CMK (cell line): ENCODE measurements at regions not wholly inside any gene's neighbourhood (a gene's known extent, or its start where the extent isn't known, plus 50 kb on each side); places are given as distances from the start of the nearest gene placed in this dataset.

ENCODE experiments used
- DNase-seq: peaks from one replicate; pipeline ENCODE4 v3.0.0-alpha.2; 2010; ENCODE audit warnings: low read depth

- no peak for DNase-seq
Observed at GRCh38 chr18:79627750-79628294, 51.8 kb upstream of the CTDP1 start.

- no peak for DNase-seq
Observed at GRCh38 chr18:79628416-79629248, 51.0 kb upstream of the CTDP1 start.

- DNase-seq: no peak
Observed at GRCh38 chr18:79629249-79629558, 50.4 kb upstream of the CTDP1 start.

DNA sequence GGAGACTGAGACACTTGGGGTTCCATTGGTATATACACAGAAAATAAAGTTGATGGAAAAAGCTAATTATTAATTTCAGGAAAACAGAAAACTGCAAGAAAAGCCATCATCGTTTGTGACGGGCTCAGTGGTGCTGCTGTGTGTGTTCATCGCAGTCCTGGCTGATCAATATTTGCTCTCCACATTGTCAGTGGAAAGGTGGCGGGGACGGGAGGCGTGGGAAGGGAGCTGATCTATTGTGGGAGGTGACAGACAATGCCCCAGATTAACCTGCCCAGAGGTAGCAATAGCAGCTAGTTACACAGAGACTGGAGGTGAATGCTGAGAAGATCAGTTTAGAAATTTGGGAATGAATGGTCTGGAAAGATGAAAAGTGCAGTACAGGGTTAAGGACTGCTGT is 50.0 kb upstream of the CTDP1 start:
- no peak for DNase-seq
